ENCODE measurements at regions not wholly inside any gene's neighbourhood (a gene's known extent, or its start where the extent isn't known, plus 50 kb on each side); places are given as distances from the start of the nearest gene placed in this dataset.

- no peaks in the 10 kb centered on the region for H3F3A ChIP-seq (ENCODE audit: insufficient read depth)
- H3K4me2 ChIP-seq (ENCODE audit: low read depth, low read length, poor library complexity, severe bottlenecking) = no peak overlapping the region
- H2AFZ ChIP-seq (ENCODE audit: low read depth, low read length, severe bottlenecking) = no peak overlapping the region
- H3K36me3 ChIP-seq (ENCODE audit: low read length) = no peaks in the 10 kb centered on the region
- no peaks in the 10 kb centered on the region for H3K27me3 ChIP-seq (ENCODE audit: low read length)
- H4K20me1 ChIP-seq (ENCODE audit: low read depth, low read length) = no peaks in the 10 kb centered on the region
- no peaks in the 10 kb centered on the region for H3K9me2 ChIP-seq (replicated peaks; ENCODE audit: insufficient read depth, low read length)
- H3K79me2 ChIP-seq (ENCODE audit: insufficient read depth, low read length) = no peaks in the 10 kb centered on the region
- TF ChIP-seq, protein P1, sequence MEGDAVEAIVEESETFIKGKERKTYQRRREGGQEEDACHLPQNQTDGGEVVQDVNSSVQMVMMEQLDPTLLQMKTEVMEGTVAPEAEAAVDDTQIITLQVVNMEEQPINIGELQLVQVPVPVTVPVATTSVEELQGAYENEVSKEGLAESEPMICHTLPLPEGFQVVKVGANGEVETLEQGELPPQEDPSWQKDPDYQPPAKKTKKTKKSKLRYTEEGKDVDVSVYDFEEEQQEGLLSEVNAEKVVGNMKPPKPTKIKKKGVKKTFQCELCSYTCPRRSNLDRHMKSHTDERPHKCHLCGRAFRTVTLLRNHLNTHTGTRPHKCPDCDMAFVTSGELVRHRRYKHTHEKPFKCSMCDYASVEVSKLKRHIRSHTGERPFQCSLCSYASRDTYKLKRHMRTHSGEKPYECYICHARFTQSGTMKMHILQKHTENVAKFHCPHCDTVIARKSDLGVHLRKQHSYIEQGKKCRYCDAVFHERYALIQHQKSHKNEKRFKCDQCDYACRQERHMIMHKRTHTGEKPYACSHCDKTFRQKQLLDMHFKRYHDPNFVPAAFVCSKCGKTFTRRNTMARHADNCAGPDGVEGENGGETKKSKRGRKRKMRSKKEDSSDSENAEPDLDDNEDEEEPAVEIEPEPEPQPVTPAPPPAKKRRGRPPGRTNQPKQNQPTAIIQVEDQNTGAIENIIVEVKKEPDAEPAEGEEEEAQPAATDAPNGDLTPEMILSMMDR (IDR thresholded peaks at IDR 0.05; ENCODE audit: insufficient read depth, low read length, poor library complexity, severe bottlenecking) = no peak
- TF ChIP-seq EZH2phosphoT487 (conservative IDR thresholded peaks at IDR 0.05; ENCODE audit: low read length) = no peak
- H3K9me3 ChIP-seq (ENCODE audit: insufficient read depth, low read length) = no peaks in the 10 kb centered on the region
- no peak overlapping the region for H3K4me3 ChIP-seq (ENCODE audit: insufficient read depth, low read length, poor library complexity, severe bottlenecking)
- no peak overlapping the region for H3K27ac ChIP-seq (ENCODE audit: low read depth, low read length)
- H3K9ac ChIP-seq (ENCODE audit: low read length) = no peak overlapping the region
Observed at GRCh38 chr9:14405176-14405706, 91.3 kb upstream of the NFIB start.

GRCh38 chr9:14403081-14403480 lies 89.1 kb upstream of the NFIB start:
- no peak overlapping the region for H3K4me2 ChIP-seq (ENCODE audit: low read depth, low read length, poor library complexity, severe bottlenecking)
- no peaks in the 10 kb centered on the region for H3K9me2 ChIP-seq (replicated peaks; ENCODE audit: insufficient read depth, low read length)
- no peaks in the 10 kb centered on the region for H3F3A ChIP-seq (ENCODE audit: insufficient read depth)
- H3K27ac ChIP-seq (ENCODE audit: low read depth, low read length) = no peak overlapping the region
- H3K36me3 ChIP-seq (ENCODE audit: low read length) = no peaks in the 10 kb centered on the region
- no peaks in the 10 kb centered on the region for H3K27me3 ChIP-seq (ENCODE audit: low read length)
- H3K4me3 ChIP-seq (ENCODE audit: insufficient read depth, low read length, poor library complexity, severe bottlenecking) = no peak overlapping the region
- no peak for TF ChIP-seq EZH2phosphoT487 (conservative IDR thresholded peaks at IDR 0.05; ENCODE audit: low read length)
- TF ChIP-seq, protein P1 (IDR thresholded peaks at IDR 0.05; ENCODE audit: insufficient read depth, low read length, poor library complexity, severe bottlenecking) = no peak
- H3K9ac ChIP-seq (ENCODE audit: low read length) = no peak overlapping the region
- H3K9me3 ChIP-seq (ENCODE audit: insufficient read depth, low read length) = no peaks in the 10 kb centered on the region
- no peak overlapping the region for H2AFZ ChIP-seq (ENCODE audit: low read depth, low read length, severe bottlenecking)
- no peaks in the 10 kb centered on the region for H4K20me1 ChIP-seq (ENCODE audit: low read depth, low read length)
- H3K79me2 ChIP-seq (ENCODE audit: insufficient read depth, low read length) = no peaks in the 10 kb centered on the region

GRCh38 chr9:14402583-14402982 lies 88.6 kb upstream of the NFIB start:
- Histone ChIP-seq H2AFZ (ENCODE audit: low read depth, low read length, severe bottlenecking) (no peak overlapping the region), H3K36me3 (ENCODE audit: low read length) (no peaks in the 10 kb centered on the region), H3K9me2 (replicated peaks; ENCODE audit: insufficient read depth, low read length) (no peaks in the 10 kb centered on the region), H3K79me2 (ENCODE audit: insufficient read depth, low read length) (no peaks in the 10 kb centered on the region), H3K9me3 (ENCODE audit: insufficient read depth, low read length) (no peaks in the 10 kb centered on the region), H3K27ac (ENCODE audit: low read depth, low read length) (no peak overlapping the region), H3K9ac (ENCODE audit: low read length) (no peak overlapping the region), H4K20me1 (ENCODE audit: low read depth, low read length) (no peaks in the 10 kb centered on the region), H3F3A (ENCODE audit: insufficient read depth) (no peaks in the 10 kb centered on the region), H3K27me3 (ENCODE audit: low read length) (no peaks in the 10 kb centered on the region), H3K4me3 (ENCODE audit: insufficient read depth, low read length, poor library complexity, severe bottlenecking) (no peak overlapping the region), H3K4me2 (ENCODE audit: low read depth, low read length, poor library complexity, severe bottlenecking) (no peak overlapping the region)
- TF ChIP-seq, protein P1 (IDR thresholded peaks at IDR 0.05; ENCODE audit: insufficient read depth, low read length, poor library complexity, severe bottlenecking) = no peak
- TF ChIP-seq EZH2phosphoT487 (conservative IDR thresholded peaks at IDR 0.05; ENCODE audit: low read length) = no peak
